Endothelial cell of umbilical vein (primary cell): ENCODE measurements at regions not wholly inside any gene's neighbourhood (a gene's known extent, or its start where the extent isn't known, plus 50 kb on each side); places are given as distances from the start of the nearest gene placed in this dataset.

Experiments
- BruUV-seq: library from RNA; stranded (reverse); fragments of 400-500 nt; replicated peaks from 2 replicates; lab custom pipeline; 2021; lab: Mats Ljungman, UMichigan
- CTCF ChIA-PET: fragments of 300-600, 350-600 bp; sonication (Branson Sonifier 250); formaldehyde crosslinking; loops from one replicate; lab custom pipeline; 2021; ENCODE audit warnings: antibody characterized with exemption, inconsistent platforms; lab: Charles Lee
- POLR2A ChIA-PET: fragments of 300-600, 350-600 bp; sonication (Branson Sonifier 250); formaldehyde crosslinking; loops from one replicate; lab custom pipeline; 2021; ENCODE audit warnings: antibody characterized with exemption, inconsistent platforms; lab: Charles Lee
- DNase-seq: peaks from one replicate; pipeline ENCODE4 v3.0.0-alpha.2; 2011; ENCODE audit warnings: low read depth, low spot score
- FAIRE-seq: peaks from 2 replicates; lab custom pipeline; 2011; peaks lifted over from hg19 to GRCh38; lab: Jason Lieb, UNC
- H2AFZ ChIP-seq: 2 replicates; pipeline ENCODE4 v1.6.0; 2012; ENCODE audit warnings: low read depth, low read length, control low read depth, inconsistent platforms
- H3K27ac ChIP-seq: 2 replicates; pipeline ENCODE4 v1.5.1; 2011; ENCODE audit warnings: low read depth, mild to moderate bottlenecking, control low read depth, low read length, moderate library complexity; ENCODE audit not compliant: insufficient read depth
- H3K27me3 ChIP-seq, 2 experiments: 2 replicates each; pipeline versions ENCODE4 v1.6.0 to v1.6.1; 2011; ENCODE audit warnings: low read length in 2 of 2, mixed read lengths in 1 of 2; ENCODE audit not compliant: control insufficient read depth in 2 of 2, insufficient read depth in 2 of 2
- H3K36me3 ChIP-seq, 2 experiments: 2 replicates in 1 of 2; 3 replicates in 1 of 2; pipeline ENCODE4 v1.5.1; 2011; ENCODE audit warnings: low read length in 2 of 2, mild to moderate bottlenecking in 1 of 2, moderate library complexity in 1 of 2; ENCODE audit not compliant: control insufficient read depth in 2 of 2, insufficient read depth in 2 of 2; ENCODE audit errors: extremely low read depth in 1 of 2
- H3K4me1 ChIP-seq: 3 replicates; pipeline ENCODE4 v1.5.1; 2011; ENCODE audit warnings: mild to moderate bottlenecking, low read length; ENCODE audit not compliant: control insufficient read depth, insufficient read depth; ENCODE audit errors: extremely low read depth
- H3K4me2 ChIP-seq: 2 replicates; pipeline ENCODE4 v1.6.1; 2011; ENCODE audit warnings: low read length, control low read depth, mixed read lengths; ENCODE audit not compliant: insufficient read depth
- H3K4me3 ChIP-seq, 3 experiments: fragments of 200-600 bp in 1 of 3; sonication (generic), shearing (Covaris generic) in 1 of 3; replicated peaks in 1 of 3; 2 replicates each; pipeline ENCODE4 v1.5.1; 2011 to 2016; ENCODE audit warnings: control low read depth in 3 of 3, low read length in 3 of 3, mild to moderate bottlenecking in 2 of 3, inconsistent platforms in 1 of 3, low read depth in 1 of 3, moderate library complexity in 1 of 3; ENCODE audit not compliant: insufficient read depth in 1 of 3
- H3K79me2 ChIP-seq: 2 replicates; pipeline ENCODE4 v1.6.0; 2012; ENCODE audit warnings: low read length, inconsistent platforms; ENCODE audit not compliant: control insufficient read depth, insufficient read depth
- H3K9ac ChIP-seq: replicated peaks from 2 replicates; pipeline ENCODE3; 2011; ENCODE audit warnings: low read length, control low read depth; ENCODE audit not compliant: insufficient read depth; ENCODE audit errors: extremely low read depth
- H3K9me1 ChIP-seq: replicated peaks from 3 replicates; pipeline ENCODE4 v1.6.0; 2011; ENCODE audit warnings: mild to moderate bottlenecking, low read length; ENCODE audit not compliant: control insufficient read depth, insufficient read depth; ENCODE audit errors: extremely low read depth
- H3K9me3 ChIP-seq: replicated peaks from 2 replicates; pipeline ENCODE4 v1.5.1; 2012; ENCODE audit warnings: low read length, inconsistent platforms; ENCODE audit not compliant: control insufficient read depth, insufficient read depth
- H4K20me1 ChIP-seq: replicated peaks from 2 replicates; pipeline ENCODE3; 2011; ENCODE audit warnings: mild to moderate bottlenecking, low read length; ENCODE audit not compliant: control insufficient read depth, insufficient read depth; ENCODE audit errors: extremely low read depth
- EZH2 ChIP-seq: IDR thresholded peaks from 2 replicates; pipeline ENCODE4 v1.6.1; 2012; ENCODE audit warnings: borderline replicate concordance, low read depth, mild to moderate bottlenecking, moderate library complexity, low read length, inconsistent platforms; ENCODE audit not compliant: severe bottlenecking
- FOS ChIP-seq: IDR thresholded peaks from 2 replicates; pipeline ENCODE4 v1.6.1; 2011; ENCODE audit warnings: mild to moderate bottlenecking, low read length, moderate library complexity, borderline replicate concordance; ENCODE audit not compliant: insufficient read depth
- GATA2 ChIP-seq: IDR thresholded peaks from 2 replicates; pipeline ENCODE4 v1.7.0; 2011; ENCODE audit warnings: low read depth, mild to moderate bottlenecking, moderate library complexity, mixed read lengths, low read length; ENCODE audit not compliant: insufficient read length, insufficient read depth
- JUN ChIP-seq: IDR thresholded peaks from 2 replicates; pipeline ENCODE4 v1.6.1; 2011; ENCODE audit warnings: borderline replicate concordance, low read depth; ENCODE audit not compliant: insufficient read length, insufficient read depth
- MYC ChIP-seq: IDR thresholded peaks from one replicate; pipeline ENCODE4 v1.6.1; 2011; ENCODE audit warnings: mild to moderate bottlenecking, low read depth, low read length
- POLR2A ChIP-seq: IDR thresholded peaks from 2 replicates; pipeline ENCODE4 v1.6.1; 2012; ENCODE audit warnings: low read depth, mild to moderate bottlenecking, control low read depth, low read length
- POLR2AphosphoS5 ChIP-seq: IDR thresholded peaks from 2 replicates; pipeline ENCODE4 v1.6.1; 2012; ENCODE audit warnings: low read depth, mild to moderate bottlenecking, control low read depth, low read length, moderate library complexity; ENCODE audit not compliant: insufficient read depth
- dilution Hi-C: fragments of 300-500 bp; cut with MboI; formaldehyde crosslinking; loops from one replicate; pipeline ENCODE4 v1.15.0; 2019; ENCODE audit warnings: low sequenced_read_pairs; ENCODE audit not compliant: extremely low pct_ligation_motif_present
- intact Hi-C: fragments of 100-400 bp; cut with micrococcal nuclease; formaldehyde crosslinking; loops from one replicate; pipeline ENCODE4 v1.10.0; 2022
- TF ChIP-seq, protein P1 (sequence below): IDR thresholded peaks from 2 replicates; pipeline ENCODE4 v1.6.1; 2011; ENCODE audit not compliant: insufficient read depth, insufficient read length
- TF ChIP-seq, protein P2 (sequence below), 2 donors: IDR thresholded peaks; 1 replicate in 1 of 2; 2 replicates in 1 of 2; pipeline ENCODE4 v1.5.1; 2011; ENCODE audit warnings: low read length in 2 of 2, mild to moderate bottlenecking in 2 of 2, moderate library complexity in 2 of 2, control low read depth in 1 of 2, inconsistent platforms in 1 of 2, low read depth in 1 of 2; ENCODE audit not compliant: insufficient read depth in 1 of 2; ENCODE audit errors: extremely low read depth in 1 of 2

DNA sequence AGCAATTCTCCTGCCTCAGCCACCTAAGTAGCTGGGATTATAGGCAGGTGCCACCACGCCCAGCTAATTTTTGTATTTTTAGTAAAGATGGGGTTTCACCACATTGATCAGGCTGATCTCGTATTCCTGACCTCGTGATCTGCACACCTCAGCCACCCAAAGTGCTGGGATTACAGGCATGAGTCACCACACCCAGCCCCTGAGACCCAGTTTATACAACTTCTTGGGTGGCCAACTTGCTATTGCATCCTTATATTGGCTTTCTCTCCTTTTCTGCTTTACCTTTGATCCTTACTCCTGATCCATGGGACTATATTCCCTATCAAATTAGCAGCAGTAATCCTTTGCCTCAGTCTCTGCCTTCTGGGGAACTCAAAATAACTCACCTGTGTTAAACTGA is 659.1 kb downstream of the PRELID2 start:
- POLR2A ChIA-PET: no interaction called here
- intact Hi-C loops: no loop called here
- H3K36me3 ChIP-seq: no peaks in the 10 kb centered on the region
- H4K20me1 ChIP-seq: no peaks in the 10 kb centered on the region
- dilution Hi-C loops: no loop called here
- H3K27me3 ChIP-seq: no peaks in the 10 kb centered on the region
- no peak overlapping the region for H3K4me2 ChIP-seq
- no peaks in the 10 kb centered on the region for H3K4me1 ChIP-seq
- no peak overlapping the region for H3K9ac ChIP-seq
- no peaks in the 10 kb centered on the region for H3K9me3 ChIP-seq
- no TSS peak for BruUV-seq
- CTCF ChIA-PET: interaction anchor here (0.6 to 1.5 kb wide), 2 partner anchors 15 to 19 kb away, joined by 3 read pairs; no protein-coding TSS in a partner anchor
- no peak for DNase-seq
- H2AFZ ChIP-seq: no peak overlapping the region
- no peak overlapping the region for H3K27ac ChIP-seq
- no peak for FAIRE-seq
- TF ChIP-seq, protein P1, sequence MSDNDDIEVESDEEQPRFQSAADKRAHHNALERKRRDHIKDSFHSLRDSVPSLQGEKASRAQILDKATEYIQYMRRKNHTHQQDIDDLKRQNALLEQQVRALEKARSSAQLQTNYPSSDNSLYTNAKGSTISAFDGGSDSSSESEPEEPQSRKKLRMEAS: no peak
- TF ChIP-seq MYC (no peak), POLR2AphosphoS5 (no peak), EZH2 (no peak), FOS (no peak), GATA2 (no peak), POLR2A (no peak), JUN (no peak)
- TF ChIP-seq, protein P2, sequence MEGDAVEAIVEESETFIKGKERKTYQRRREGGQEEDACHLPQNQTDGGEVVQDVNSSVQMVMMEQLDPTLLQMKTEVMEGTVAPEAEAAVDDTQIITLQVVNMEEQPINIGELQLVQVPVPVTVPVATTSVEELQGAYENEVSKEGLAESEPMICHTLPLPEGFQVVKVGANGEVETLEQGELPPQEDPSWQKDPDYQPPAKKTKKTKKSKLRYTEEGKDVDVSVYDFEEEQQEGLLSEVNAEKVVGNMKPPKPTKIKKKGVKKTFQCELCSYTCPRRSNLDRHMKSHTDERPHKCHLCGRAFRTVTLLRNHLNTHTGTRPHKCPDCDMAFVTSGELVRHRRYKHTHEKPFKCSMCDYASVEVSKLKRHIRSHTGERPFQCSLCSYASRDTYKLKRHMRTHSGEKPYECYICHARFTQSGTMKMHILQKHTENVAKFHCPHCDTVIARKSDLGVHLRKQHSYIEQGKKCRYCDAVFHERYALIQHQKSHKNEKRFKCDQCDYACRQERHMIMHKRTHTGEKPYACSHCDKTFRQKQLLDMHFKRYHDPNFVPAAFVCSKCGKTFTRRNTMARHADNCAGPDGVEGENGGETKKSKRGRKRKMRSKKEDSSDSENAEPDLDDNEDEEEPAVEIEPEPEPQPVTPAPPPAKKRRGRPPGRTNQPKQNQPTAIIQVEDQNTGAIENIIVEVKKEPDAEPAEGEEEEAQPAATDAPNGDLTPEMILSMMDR (IDR thresholded peaks at IDR 0.05; ENCODE audit: extremely low read depth in 1 of 2, insufficient read depth in 1 of 2, low read depth in 1 of 2, low read length in 2 of 2): no peak
- no peaks in the 10 kb centered on the region for H3K9me1 ChIP-seq
- H3K79me2 ChIP-seq: no peaks in the 10 kb centered on the region
- H3K4me3 ChIP-seq: no peak overlapping the region
